ENCODE measurements at regions not wholly inside any gene's neighbourhood (a gene's known extent, or its start where the extent isn't known, plus 50 kb on each side); places are given as distances from the start of the nearest gene placed in this dataset.

GRCh38 chr12:77437206-77437605 lies 371.8 kb upstream of the E2F7 start:
- DNase-seq (no peak), ATAC-seq (no peak)
- Mint-ChIP-seq H3K4me3 (no peak overlapping the region), H3K9me3 (no peaks in the 10 kb centered on the region), H3K36me3 (ENCODE audit: insufficient read depth) (no peaks in the 10 kb centered on the region), H3K27me3 (ENCODE audit: low read depth) (no peaks in the 10 kb centered on the region), H3K4me1 (ENCODE audit: low read depth) (no peaks in the 10 kb centered on the region)

GRCh38 chr12:77435446-77436091 lies 370.2 kb upstream of the E2F7 start:
- ATAC-seq: no peak
- Mint-ChIP-seq H3K27me3 (ENCODE audit: low read depth) (no peaks in the 10 kb centered on the region), H3K36me3 (ENCODE audit: insufficient read depth) (no peaks in the 10 kb centered on the region), H3K4me3 (no peak overlapping the region), H3K9me3 (no peaks in the 10 kb centered on the region), H3K4me1 (ENCODE audit: low read depth) (no peaks in the 10 kb centered on the region)
- no peak for DNase-seq

GRCh38 chr12:77433799-77434198 lies 368.4 kb upstream of the E2F7 start:
- H3K4me1 Mint-ChIP-seq (ENCODE audit: low read depth): no peaks in the 10 kb centered on the region
- H3K36me3 Mint-ChIP-seq (ENCODE audit: insufficient read depth): no peaks in the 10 kb centered on the region
- ATAC-seq (no peak), DNase-seq (no peak)
- no peaks in the 10 kb centered on the region for H3K27me3 Mint-ChIP-seq (ENCODE audit: low read depth)
- H3K4me3 Mint-ChIP-seq: no peak overlapping the region
- no peaks in the 10 kb centered on the region for H3K9me3 Mint-ChIP-seq

- DNase-seq (no peak), ATAC-seq (no peak)
- Mint-ChIP-seq H3K36me3 (ENCODE audit: insufficient read depth) (no peaks in the 10 kb centered on the region), H3K4me3 (no peak overlapping the region), H3K9me3 (peaks cover 11% of the 10 kb centered on the region), H3K4me1 (ENCODE audit: low read depth) (no peaks in the 10 kb centered on the region), H3K27me3 (ENCODE audit: low read depth) (no peaks in the 10 kb centered on the region)
Observed at GRCh38 chr12:77429426-77429825, 364.1 kb upstream of the E2F7 start.

- peaks cover 7% of the 10 kb centered on the region for H3K9me3 Mint-ChIP-seq
- no peak for ATAC-seq
- H3K36me3 Mint-ChIP-seq (ENCODE audit: insufficient read depth): no peaks in the 10 kb centered on the region
- no peak for DNase-seq
- no peaks in the 10 kb centered on the region for H3K27me3 Mint-ChIP-seq (ENCODE audit: low read depth)
- H3K4me3 Mint-ChIP-seq: no peak overlapping the region
- no peaks in the 10 kb centered on the region for H3K4me1 Mint-ChIP-seq (ENCODE audit: low read depth)
Observed at GRCh38 chr12:77421152-77421551, 355.8 kb upstream of the E2F7 start.

- Mint-ChIP-seq H3K36me3 (ENCODE audit: insufficient read depth) (no peaks in the 10 kb centered on the region), H3K4me1 (ENCODE audit: low read depth) (no peaks in the 10 kb centered on the region), H3K27me3 (ENCODE audit: low read depth) (no peaks in the 10 kb centered on the region), H3K9me3 (no peaks in the 10 kb centered on the region), H3K4me3 (no peak overlapping the region)
- DNase-seq: no peak
- no peak for ATAC-seq
Observed at GRCh38 chr12:77409551-77409950, 344.2 kb upstream of the E2F7 start.

- ATAC-seq (no peak), DNase-seq (no peak)
- Mint-ChIP-seq H3K4me1 (ENCODE audit: low read depth) (no peaks in the 10 kb centered on the region), H3K9me3 (no peaks in the 10 kb centered on the region), H3K36me3 (ENCODE audit: insufficient read depth) (no peaks in the 10 kb centered on the region), H3K27me3 (ENCODE audit: low read depth) (no peaks in the 10 kb centered on the region), H3K4me3 (no peak overlapping the region)
Observed at GRCh38 chr12:77407931-77408330, 342.6 kb upstream of the E2F7 start.

GRCh38 chr12:77406219-77406905 lies 341.0 kb upstream of the E2F7 start:
- Mint-ChIP-seq H3K27me3 (ENCODE audit: low read depth) (no peaks in the 10 kb centered on the region), H3K9me3 (no peaks in the 10 kb centered on the region), H3K36me3 (ENCODE audit: insufficient read depth) (no peaks in the 10 kb centered on the region), H3K4me1 (ENCODE audit: low read depth) (no peaks in the 10 kb centered on the region), H3K4me3 (no peak overlapping the region)
- ATAC-seq: no peak
- no peak for DNase-seq

- H3K27me3 Mint-ChIP-seq (ENCODE audit: low read depth): no peaks in the 10 kb centered on the region
- H3K36me3 Mint-ChIP-seq (ENCODE audit: insufficient read depth): no peaks in the 10 kb centered on the region
- ATAC-seq: no peak
- H3K4me3 Mint-ChIP-seq: no peak overlapping the region
- no peaks in the 10 kb centered on the region for H3K4me1 Mint-ChIP-seq (ENCODE audit: low read depth)
- H3K9me3 Mint-ChIP-seq: no peaks in the 10 kb centered on the region
- no peak for DNase-seq
Observed at GRCh38 chr12:77402716-77403115, 337.3 kb upstream of the E2F7 start.

- DNase-seq: no peak
- Mint-ChIP-seq H3K4me1 (ENCODE audit: low read depth) (no peaks in the 10 kb centered on the region), H3K9me3 (peaks cover 3% of the 10 kb centered on the region), H3K36me3 (ENCODE audit: insufficient read depth) (no peaks in the 10 kb centered on the region), H3K27me3 (ENCODE audit: low read depth) (no peaks in the 10 kb centered on the region), H3K4me3 (no peak overlapping the region)
- no peak for ATAC-seq
Observed at GRCh38 chr12:77401770-77402081, 336.4 kb upstream of the E2F7 start.

GRCh38 chr12:77401064-77401769 lies 335.8 kb upstream of the E2F7 start:
- ATAC-seq (no peak), DNase-seq (no peak)
- H3K4me1 Mint-ChIP-seq (ENCODE audit: low read depth): no peaks in the 10 kb centered on the region
- no peaks in the 10 kb centered on the region for H3K36me3 Mint-ChIP-seq (ENCODE audit: insufficient read depth)
- peaks cover 3% of the 10 kb centered on the region for H3K9me3 Mint-ChIP-seq
- H3K27me3 Mint-ChIP-seq (ENCODE audit: low read depth): no peaks in the 10 kb centered on the region
- no peak overlapping the region for H3K4me3 Mint-ChIP-seq

- Mint-ChIP-seq H3K9me3 (peaks cover 10% of the 10 kb centered on the region), H3K4me3 (no peak overlapping the region), H3K36me3 (ENCODE audit: insufficient read depth) (no peaks in the 10 kb centered on the region), H3K4me1 (ENCODE audit: low read depth) (no peaks in the 10 kb centered on the region), H3K27me3 (ENCODE audit: low read depth) (no peaks in the 10 kb centered on the region)
- no peak for DNase-seq
- ATAC-seq: no peak
Observed at GRCh38 chr12:77392467-77393088, 327.2 kb upstream of the E2F7 start.

GRCh38 chr12:77388445-77389265 lies 323.3 kb upstream of the E2F7 start:
- no peak overlapping the region for H3K4me3 Mint-ChIP-seq
- ATAC-seq: no peak
- DNase-seq: no peak
- H3K9me3 Mint-ChIP-seq: peaks cover 3% of the 10 kb centered on the region
- H3K4me1 Mint-ChIP-seq (ENCODE audit: low read depth): no peaks in the 10 kb centered on the region
- no peaks in the 10 kb centered on the region for H3K27me3 Mint-ChIP-seq (ENCODE audit: low read depth)
- no peaks in the 10 kb centered on the region for H3K36me3 Mint-ChIP-seq (ENCODE audit: insufficient read depth)

GRCh38 chr12:77387671-77388070 lies 322.3 kb upstream of the E2F7 start:
- peaks cover 3% of the 10 kb centered on the region for H3K9me3 Mint-ChIP-seq
- ATAC-seq (no peak), DNase-seq (no peak)
- no peak overlapping the region for H3K4me3 Mint-ChIP-seq
- H3K27me3 Mint-ChIP-seq (ENCODE audit: low read depth): no peaks in the 10 kb centered on the region
- H3K4me1 Mint-ChIP-seq (ENCODE audit: low read depth): no peaks in the 10 kb centered on the region
- H3K36me3 Mint-ChIP-seq (ENCODE audit: insufficient read depth): no peaks in the 10 kb centered on the region
